ENCODE measurements at regions not wholly inside any gene's neighbourhood (a gene's known extent, or its start where the extent isn't known, plus 50 kb on each side); places are given as distances from the start of the nearest gene placed in this dataset.

DNA sequence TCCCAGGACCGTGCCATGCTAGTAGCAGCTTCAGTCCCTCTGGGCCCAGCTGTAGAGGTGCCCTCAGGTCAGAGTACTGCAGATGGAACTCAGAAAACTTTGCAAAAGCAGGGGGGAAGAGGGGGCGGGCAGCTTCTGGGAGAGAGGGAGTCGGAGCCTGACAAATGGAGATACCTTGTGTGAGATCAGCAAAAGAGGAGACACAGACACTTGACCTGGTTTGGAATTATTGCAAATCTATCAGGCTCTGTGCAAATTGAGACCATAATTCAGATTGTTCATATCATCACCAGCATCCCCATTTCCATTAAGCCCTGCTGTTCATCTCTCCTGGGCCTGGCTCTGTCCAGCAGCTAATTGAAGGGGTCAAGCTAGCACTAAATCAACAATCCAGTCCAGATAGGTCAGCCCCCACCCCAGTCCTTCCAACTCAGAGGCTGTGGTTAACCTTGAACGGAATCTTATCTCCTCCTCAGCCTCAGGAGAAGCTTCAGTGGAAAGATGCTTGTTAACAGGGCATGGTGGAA, 292.6 kb upstream of the PLET1 start:
- TF ChIP-seq, protein P1, sequence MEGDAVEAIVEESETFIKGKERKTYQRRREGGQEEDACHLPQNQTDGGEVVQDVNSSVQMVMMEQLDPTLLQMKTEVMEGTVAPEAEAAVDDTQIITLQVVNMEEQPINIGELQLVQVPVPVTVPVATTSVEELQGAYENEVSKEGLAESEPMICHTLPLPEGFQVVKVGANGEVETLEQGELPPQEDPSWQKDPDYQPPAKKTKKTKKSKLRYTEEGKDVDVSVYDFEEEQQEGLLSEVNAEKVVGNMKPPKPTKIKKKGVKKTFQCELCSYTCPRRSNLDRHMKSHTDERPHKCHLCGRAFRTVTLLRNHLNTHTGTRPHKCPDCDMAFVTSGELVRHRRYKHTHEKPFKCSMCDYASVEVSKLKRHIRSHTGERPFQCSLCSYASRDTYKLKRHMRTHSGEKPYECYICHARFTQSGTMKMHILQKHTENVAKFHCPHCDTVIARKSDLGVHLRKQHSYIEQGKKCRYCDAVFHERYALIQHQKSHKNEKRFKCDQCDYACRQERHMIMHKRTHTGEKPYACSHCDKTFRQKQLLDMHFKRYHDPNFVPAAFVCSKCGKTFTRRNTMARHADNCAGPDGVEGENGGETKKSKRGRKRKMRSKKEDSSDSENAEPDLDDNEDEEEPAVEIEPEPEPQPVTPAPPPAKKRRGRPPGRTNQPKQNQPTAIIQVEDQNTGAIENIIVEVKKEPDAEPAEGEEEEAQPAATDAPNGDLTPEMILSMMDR (IDR thresholded peaks at IDR 0.05), result no peak
- no peak for TF ChIP-seq POLR2A (IDR thresholded peaks at IDR 0.05)

Measured in testis (tissue), 2 donors.